NCI-H1092 treated with DMSO at 0.1 percent for 48 hours (cell line): ENCODE measurements at regions not wholly inside any gene's neighbourhood (a gene's known extent, or its start where the extent isn't known, plus 50 kb on each side); places are given as distances from the start of the nearest gene placed in this dataset.
"Not testable (repeated sequence)": the region's sequence is repeated elsewhere in the genome, so short reads cannot be mapped to it uniquely, and the experiment has no call there.

Source experiments
- DNase-seq: peaks from one replicate; lab custom pipeline; 2025; lab: John Stamatoyannopoulos, UW

GRCh38 chr6:14290772-14291330, 173.3 kb downstream of the CD83 start:
- no peak for DNase-seq

GRCh38 chr6:14291331-14291730, 173.8 kb downstream of the CD83 start:
- DNase-seq, result no peak

GRCh38 chr6:14292119-14292518, 174.5 kb downstream of the CD83 start:
- peak; percentile 34 for DNase-seq

GRCh38 chr6:14294270-14294951, 176.8 kb downstream of the CD83 start:
- DNase-seq, result peak; percentile 67

- DNase-seq, result not testable (repeated sequence)
Observed at GRCh38 chr6:14296698-14297097, 179.1 kb downstream of the CD83 start.

GRCh38 chr6:14297118-14297517, 179.5 kb downstream of the CD83 start:
- DNase-seq, result not testable (repeated sequence)

- not testable (repeated sequence) for DNase-seq
Observed at GRCh38 chr6:14300189-14300588, 182.6 kb downstream of the CD83 start.

- DNase-seq, result not testable (repeated sequence)
Observed at GRCh38 chr6:14300721-14301120, 183.1 kb downstream of the CD83 start.

- DNase-seq, result not testable (repeated sequence)
Observed at GRCh38 chr6:14301477-14301876, 183.9 kb downstream of the CD83 start.

GRCh38 chr6:14305131-14305530, 187.6 kb downstream of the CD83 start:
- no peak for DNase-seq

GRCh38 chr6:14305624-14306023, 188.1 kb downstream of the CD83 start:
- DNase-seq, result no peak

GRCh38 chr6:14306151-14306906, 188.8 kb downstream of the CD83 start:
- DNase-seq, result no peak

GRCh38 chr6:14309516-14309915, 191.9 kb downstream of the CD83 start:
- DNase-seq, result peak; percentile 12

GRCh38 chr6:14309951-14310445, 192.4 kb downstream of the CD83 start:
- DNase-seq, result no peak

GRCh38 chr6:14310960-14311359, 193.4 kb downstream of the CD83 start:
- DNase-seq, result no peak

GRCh38 chr6:14312587-14312986, 195.0 kb downstream of the CD83 start:
- DNase-seq, result no peak

- no peak for DNase-seq
Observed at GRCh38 chr6:14313248-14313647, 195.7 kb downstream of the CD83 start.

GRCh38 chr6:14315353-14315752, 197.8 kb downstream of the CD83 start:
- no peak for DNase-seq

GRCh38 chr6:14316651-14317386, 199.2 kb downstream of the CD83 start:
- DNase-seq, result peak; percentile 25

- no peak for DNase-seq
Observed at GRCh38 chr6:14317387-14317970, 199.9 kb downstream of the CD83 start.

GRCh38 chr6:14320332-14320731, 202.8 kb downstream of the CD83 start:
- DNase-seq, result no peak
